ENCODE measurements at regions not wholly inside any gene's neighbourhood (a gene's known extent, or its start where the extent isn't known, plus 50 kb on each side); places are given as distances from the start of the nearest gene placed in this dataset.

GRCh38 chr18:78494204-78495085 is 485.2 kb upstream of the SALL3 start:
- intact Hi-C loops (cut with DNase I), result no loop called here
- no peak for TF ChIP-seq CTCF (IDR thresholded peaks at IDR 0.05)
- Histone ChIP-seq H3K4me1 (no peaks in the 10 kb centered on the region), H3K4me3 (no peak overlapping the region), H3K9me3 (peaks cover 0 to 23% of the 10 kb centered on the region in 2 donors), H3K27ac (no peak overlapping the region), H3K27me3 (no peaks in the 10 kb centered on the region), H3K36me3 (no peaks in the 10 kb centered on the region)
- DNase-seq, result peak in 1 of 4 donors; percentile 37
- ATAC-seq, result no peak

- intact Hi-C loops (cut with DNase I), result no loop called here
- TF ChIP-seq CTCF (IDR thresholded peaks at IDR 0.05), result no peak
- DNase-seq (no peak), ATAC-seq (no peak)
- no peak overlapping the region for H3K4me3 ChIP-seq
- peaks cover 0 to 23% of the 10 kb centered on the region in 2 donors for H3K9me3 ChIP-seq
- no peaks in the 10 kb centered on the region for H3K27me3 ChIP-seq
- no peaks in the 10 kb centered on the region for H3K36me3 ChIP-seq
- H3K27ac ChIP-seq, result no peak overlapping the region
- H3K4me1 ChIP-seq, result no peaks in the 10 kb centered on the region
Observed at GRCh38 chr18:78495550-78495949, 484.1 kb upstream of the SALL3 start.

- Histone ChIP-seq H3K4me1 (no peaks in the 10 kb centered on the region), H3K4me3 (no peak overlapping the region), H3K27me3 (no peaks in the 10 kb centered on the region), H3K27ac (no peak overlapping the region), H3K9me3 (peaks cover 0 to 22% of the 10 kb centered on the region in 2 donors), H3K36me3 (no peaks in the 10 kb centered on the region)
- peak in 3 of 4 donors; percentile 51 to 88 (median 63) for DNase-seq
- intact Hi-C loops (cut with DNase I), result no loop called here
- ATAC-seq, result peak; percentile 76
- no peak for TF ChIP-seq CTCF (IDR thresholded peaks at IDR 0.05)
Observed at GRCh38 chr18:78496079-78496478, 483.5 kb upstream of the SALL3 start.

- no peak for TF ChIP-seq CTCF (IDR thresholded peaks at IDR 0.05)
- no peaks in the 10 kb centered on the region for H3K36me3 ChIP-seq
- peaks cover 0 to 7% of the 10 kb centered on the region in 2 donors for H3K9me3 ChIP-seq
- DNase-seq, result no peak
- no peak overlapping the region for H3K4me3 ChIP-seq
- intact Hi-C loops (cut with DNase I), result no loop called here
- ATAC-seq, result no peak
- no peaks in the 10 kb centered on the region for H3K4me1 ChIP-seq
- H3K27me3 ChIP-seq, result no peaks in the 10 kb centered on the region
- H3K27ac ChIP-seq, result no peak overlapping the region
Observed at GRCh38 chr18:78497641-78498040, 482.0 kb upstream of the SALL3 start.

GRCh38 chr18:78499586-78499985 is 480.0 kb upstream of the SALL3 start:
- Histone ChIP-seq H3K27ac (no peak overlapping the region), H3K9me3 (peaks cover 0 to 13% of the 10 kb centered on the region in 2 donors), H3K4me3 (no peak overlapping the region), H3K27me3 (no peaks in the 10 kb centered on the region), H3K4me1 (no peaks in the 10 kb centered on the region), H3K36me3 (no peaks in the 10 kb centered on the region)
- TF ChIP-seq CTCF (IDR thresholded peaks at IDR 0.05), result no peak
- no peak for ATAC-seq
- intact Hi-C loops (cut with DNase I), result no loop called here
- no peak for DNase-seq

Measured in left lung (tissue), 4 donors.